WTC11 (cell line): ENCODE measurements at regions not wholly inside any gene's neighbourhood (a gene's known extent, or its start where the extent isn't known, plus 50 kb on each side); places are given as distances from the start of the nearest gene placed in this dataset.
"Not testable (repeated sequence)": the region's sequence is repeated elsewhere in the genome, so short reads cannot be mapped to it uniquely, and the experiment has no call there.

Source experiments
- FOXK1 ChIP-seq: sonication (generic); formaldehyde crosslinking; IDR thresholded peaks from 2 replicates; pipeline ENCODE4 v1.8.0; 2022; ENCODE audit warnings: mild to moderate bottlenecking, moderate library complexity, missing genetic modification reagents
- JUN ChIP-seq: sonication (generic); formaldehyde crosslinking; IDR thresholded peaks from 2 replicates; pipeline ENCODE4 v1.8.0; 2023; ENCODE audit warnings: mild to moderate bottlenecking, missing genetic modification reagents
- SP1 ChIP-seq: sonication (generic); formaldehyde crosslinking; conservative IDR thresholded peaks from 2 replicates; pipeline ENCODE4 v1.8.1; 2022; ENCODE audit warnings: missing genetic modification reagents
- ZNF281 ChIP-seq: sonication (generic); formaldehyde crosslinking; IDR thresholded peaks from 2 replicates; pipeline ENCODE4 v1.8.0; 2023; ENCODE audit warnings: mild to moderate bottlenecking, missing genetic modification reagents

- not testable (repeated sequence) for TF ChIP-seq ZNF281, JUN, FOXK1, SP1 (CRISPR knock-in tag)
Observed at GRCh38 chr7:116410694-116411093, 88.8 kb upstream of the CAV2 start.
